GM12878 (cell line): ENCODE measurements at regions not wholly inside any gene's neighbourhood (a gene's known extent, or its start where the extent isn't known, plus 50 kb on each side); places are given as distances from the start of the nearest gene placed in this dataset.

ENCODE experiments used
- ATAC-seq: fragments of 200-7000 bp; cut with Tn5 transposase; 3 replicates; pipeline ENCODE4 v1.9.1; 2020; ENCODE audit warnings: mild to moderate bottlenecking, moderate library complexity
- BruUV-seq: library from RNA; stranded (reverse); fragments of 400-500 nt; replicated peaks from 2 replicates; lab custom pipeline; 2021; lab: Mats Ljungman, UMichigan
- CTCF ChIA-PET: fragments of 300-600 bp; sonication (Branson Sonifier 250); formaldehyde crosslinking; extraction: SDS; loops from one replicate; lab custom pipeline; 2021; ENCODE audit warnings: inconsistent platforms; lab: Yijun Ruan, JAX
- POLR2A ChIA-PET: fragments of 350-600 bp; formaldehyde crosslinking; extraction: SDS; loops from one replicate; lab custom pipeline; 2021; ENCODE audit warnings: inconsistent platforms; lab: Charles Lee
- RAD21 ChIA-PET: fragments of 300-600 bp; sonication (Branson Sonifier 250); formaldehyde crosslinking; loops from one replicate; lab custom pipeline; 2023; ENCODE audit warnings: antibody characterized with exemption; ENCODE audit not compliant: unreplicated experiment; lab: Charles Lee
- SMC1A ChIA-PET: fragments of 300-600 bp; sonication (Branson Sonifier 250); formaldehyde crosslinking; loops from one replicate; lab custom pipeline; 2023; ENCODE audit not compliant: unreplicated experiment, uncharacterized antibody; lab: Charles Lee
- DNase-seq: peaks from one replicate; pipeline ENCODE4 v3.0.0-alpha.2; 2011; ENCODE audit warnings: low read depth, low spot score
- FAIRE-seq: peaks from 3 replicates; lab custom pipeline; 2011; peaks lifted over from hg19 to GRCh38; lab: Jason Lieb, UNC
- H2AFZ ChIP-seq: 2 replicates; pipeline ENCODE4 v1.6.0; 2011; ENCODE audit warnings: low read depth, low read length, control low read depth; ENCODE audit not compliant: control insufficient read depth
- H3K27ac ChIP-seq: 2 replicates; pipeline ENCODE4 v1.5.1; 2011; ENCODE audit warnings: control low read depth; ENCODE audit not compliant: control insufficient read depth, insufficient read depth
- H3K27me3 ChIP-seq, 2 experiments: replicated peaks in 1 of 2; 2 replicates each; pipeline versions ENCODE4 v1.6.0 to v1.6.1; 2011; ENCODE audit warnings: low read length in 1 of 2; ENCODE audit not compliant: control insufficient read depth in 2 of 2, insufficient read depth in 2 of 2
- H3K36me3 ChIP-seq, 2 experiments: 2 replicates each; pipeline ENCODE4 v1.5.1; 2011; ENCODE audit warnings: low read length in 1 of 2; ENCODE audit not compliant: control insufficient read depth in 2 of 2, insufficient read depth in 2 of 2
- H3K4me1 ChIP-seq: 2 replicates; pipeline ENCODE4 v1.6.1; 2011; ENCODE audit warnings: mild to moderate bottlenecking, low read length, moderate library complexity, mixed read lengths; ENCODE audit not compliant: control insufficient read depth, insufficient read depth
- H3K4me2 ChIP-seq: 2 replicates; pipeline ENCODE4 v1.6.0; 2011; ENCODE audit warnings: control low read depth; ENCODE audit not compliant: control insufficient read depth, insufficient read depth
- H3K4me3 ChIP-seq: fragments of 200-600 bp; sonication (generic); 2 replicates; pipeline ENCODE4 v1.5.1; 2016
- H3K79me2 ChIP-seq: 2 replicates; pipeline ENCODE4 v1.6.0; 2011; ENCODE audit warnings: low read length; ENCODE audit not compliant: control insufficient read depth, insufficient read depth
- H3K9ac ChIP-seq: 2 replicates; pipeline ENCODE4 v1.8.0; 2011; ENCODE audit warnings: low read length, control low read depth, mixed read lengths; ENCODE audit not compliant: control insufficient read depth, insufficient read depth
- H3K9me3 ChIP-seq: replicated peaks from 3 replicates; pipeline ENCODE4 v1.5.1; 2011; ENCODE audit warnings: mild to moderate bottlenecking, low read length; ENCODE audit not compliant: control insufficient read depth, insufficient read depth
- H4K20me1 ChIP-seq: 2 replicates; pipeline ENCODE4 v1.6.0; 2011; ENCODE audit not compliant: control insufficient read depth, insufficient read depth
- BACH1 ChIP-seq: fragments of 450-650 bp; IDR thresholded peaks from 2 replicates; pipeline ENCODE4 v1.6.1; 2017; ENCODE audit warnings: mild to moderate bottlenecking, borderline replicate concordance
- CHD2 ChIP-seq: IDR thresholded peaks from 2 replicates; pipeline ENCODE4 v1.6.1; 2011; ENCODE audit warnings: low read depth, low read length, improper control_type of control experiment, borderline replicate concordance
- MAX ChIP-seq: IDR thresholded peaks from 2 replicates; pipeline ENCODE4 v1.6.1; 2012; ENCODE audit warnings: low read depth, low read length, improper control_type of control experiment
- MTA3 ChIP-seq: IDR thresholded peaks from 2 replicates; pipeline ENCODE4 v1.6.1; 2012; ENCODE audit warnings: low read length, inconsistent platforms, borderline replicate concordance
- NRF1 ChIP-seq: conservative IDR thresholded peaks from 2 replicates; pipeline ENCODE4 v1.6.1; 2011; ENCODE audit warnings: mild to moderate bottlenecking, low read depth, low read length, improper control_type of control experiment
- PAX8 ChIP-seq: fragments of 450-650 bp; IDR thresholded peaks from 2 replicates; pipeline ENCODE4 v1.6.1; 2017; ENCODE audit warnings: mild to moderate bottlenecking, moderate library complexity
- PML ChIP-seq: IDR thresholded peaks from 2 replicates; pipeline ENCODE4 v1.6.1; 2012; ENCODE audit warnings: low read length, inconsistent platforms
- POLR2AphosphoS2 ChIP-seq: IDR thresholded peaks from 2 replicates; pipeline ENCODE4 v1.6.1; 2011; ENCODE audit warnings: low read depth, mild to moderate bottlenecking, low read length, improper control_type of control experiment, moderate library complexity
- RELA ChIP-seq: fragments of 450-650 bp; IDR thresholded peaks from 2 replicates; pipeline ENCODE4 v1.8.0; 2014; ENCODE audit warnings: borderline replicate concordance; ENCODE audit not compliant: partially characterized antibody
- RUNX3 ChIP-seq: IDR thresholded peaks from 2 replicates; pipeline ENCODE4 v1.6.1; 2012; ENCODE audit warnings: low read length, inconsistent platforms
- STAT1 ChIP-seq: fragments of 450-650 bp; conservative IDR thresholded peaks from 2 replicates; pipeline ENCODE4 v1.6.1; 2014; ENCODE audit warnings: antibody characterized with exemption, mild to moderate bottlenecking
- TBL1XR1 ChIP-seq: IDR thresholded peaks from 2 replicates; pipeline ENCODE4 v1.6.1; 2012; ENCODE audit warnings: low read depth, low read length, improper control_type of control experiment
- ZBED1 ChIP-seq: IDR thresholded peaks from 2 replicates; pipeline ENCODE4 v1.6.1; 2016; ENCODE audit warnings: borderline replicate concordance
- ZBTB33 ChIP-seq: fragments of 450-650 bp; IDR thresholded peaks from 2 replicates; pipeline ENCODE4 v1.6.1; 2017; ENCODE audit warnings: mild to moderate bottlenecking
- ZNF24 ChIP-seq: fragments of 450-650 bp; IDR thresholded peaks from 2 replicates; pipeline ENCODE4 v1.6.1; 2017; ENCODE audit warnings: antibody characterized with exemption, mild to moderate bottlenecking
- WGBS: methylation state at CpG from one replicate; pipeline ENCODE4 v1.1.6; 2016; ENCODE audit warnings: low lambda C conversion rate; ENCODE audit not compliant: insufficient replicate concordance, insufficient coverage; ENCODE audit errors: missing lambda C conversion rate; 5-methylcytosine and 5-hydroxymethylcytosine counted together
- in situ Hi-C: fragments of 300-500 bp; cut with MboI; formaldehyde crosslinking; loops from 9 replicates; pipeline ENCODE4 v1.14.3; 2018; ENCODE audit warnings: mixed read lengths
- intact Hi-C: fragments of 100-400 bp; cut with micrococcal nuclease; formaldehyde crosslinking; loops from one replicate; pipeline ENCODE4 v1.14.2; 2022; ENCODE audit not compliant: unreplicated experiment
- TF ChIP-seq, protein P1 (sequence below): fragments of 450-650 bp; IDR thresholded peaks from 2 replicates; pipeline ENCODE4 v1.6.1; 2017; ENCODE audit warnings: antibody characterized with exemption, mild to moderate bottlenecking, moderate library complexity
- TF ChIP-seq, protein P2 (sequence below): IDR thresholded peaks from 2 replicates; pipeline ENCODE4 v1.6.1; 2012; ENCODE audit warnings: low read depth, low read length, improper control_type of control experiment

DNA sequence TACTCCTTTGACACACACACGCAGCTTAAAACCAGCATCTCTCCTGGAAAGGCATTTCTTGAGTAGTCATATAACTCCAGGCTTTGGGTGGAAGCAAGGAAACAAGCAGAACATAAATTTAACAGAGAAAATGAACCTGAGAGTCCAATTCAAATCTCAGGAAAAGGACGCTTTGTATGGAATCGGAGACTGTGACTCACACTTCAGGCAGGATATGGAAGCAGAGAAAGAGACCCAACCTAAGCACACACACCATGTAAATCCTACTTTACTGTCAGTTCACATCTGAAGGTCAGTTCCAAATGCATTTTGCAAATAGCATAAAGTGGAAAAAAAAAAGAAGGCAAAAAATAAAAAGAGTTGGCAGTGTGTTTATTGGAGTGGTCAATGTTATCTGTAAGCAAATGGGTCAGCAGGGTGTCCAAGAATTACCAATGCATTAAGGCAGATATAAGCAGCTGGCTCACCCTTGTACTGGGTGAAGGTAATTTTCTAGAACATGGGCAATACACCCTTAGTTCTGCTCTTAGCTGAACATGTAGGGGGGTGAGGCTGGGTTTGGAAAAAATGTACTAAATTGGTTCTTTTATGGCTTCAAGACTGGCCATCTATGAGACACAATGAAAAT is 283.7 kb upstream of the NT5E start:
- intact Hi-C loops, result no loop called here
- no peak for ATAC-seq

More for the DNA sequence above, 283.7 kb upstream of the NT5E start:
- 45% methylated on average over 3 of the region's 3 CpGs for WGBS
- ChIA-PET POLR2A (no interaction called here), CTCF (no interaction called here), RAD21 (no interaction called here), SMC1A (no interaction called here)
- H4K20me1 ChIP-seq, result no peaks in the 10 kb centered on the region
- H3K4me3 ChIP-seq, result no peak overlapping the region
- H3K79me2 ChIP-seq, result no peaks in the 10 kb centered on the region
- no peak for DNase-seq
- TF ChIP-seq, protein P1, sequence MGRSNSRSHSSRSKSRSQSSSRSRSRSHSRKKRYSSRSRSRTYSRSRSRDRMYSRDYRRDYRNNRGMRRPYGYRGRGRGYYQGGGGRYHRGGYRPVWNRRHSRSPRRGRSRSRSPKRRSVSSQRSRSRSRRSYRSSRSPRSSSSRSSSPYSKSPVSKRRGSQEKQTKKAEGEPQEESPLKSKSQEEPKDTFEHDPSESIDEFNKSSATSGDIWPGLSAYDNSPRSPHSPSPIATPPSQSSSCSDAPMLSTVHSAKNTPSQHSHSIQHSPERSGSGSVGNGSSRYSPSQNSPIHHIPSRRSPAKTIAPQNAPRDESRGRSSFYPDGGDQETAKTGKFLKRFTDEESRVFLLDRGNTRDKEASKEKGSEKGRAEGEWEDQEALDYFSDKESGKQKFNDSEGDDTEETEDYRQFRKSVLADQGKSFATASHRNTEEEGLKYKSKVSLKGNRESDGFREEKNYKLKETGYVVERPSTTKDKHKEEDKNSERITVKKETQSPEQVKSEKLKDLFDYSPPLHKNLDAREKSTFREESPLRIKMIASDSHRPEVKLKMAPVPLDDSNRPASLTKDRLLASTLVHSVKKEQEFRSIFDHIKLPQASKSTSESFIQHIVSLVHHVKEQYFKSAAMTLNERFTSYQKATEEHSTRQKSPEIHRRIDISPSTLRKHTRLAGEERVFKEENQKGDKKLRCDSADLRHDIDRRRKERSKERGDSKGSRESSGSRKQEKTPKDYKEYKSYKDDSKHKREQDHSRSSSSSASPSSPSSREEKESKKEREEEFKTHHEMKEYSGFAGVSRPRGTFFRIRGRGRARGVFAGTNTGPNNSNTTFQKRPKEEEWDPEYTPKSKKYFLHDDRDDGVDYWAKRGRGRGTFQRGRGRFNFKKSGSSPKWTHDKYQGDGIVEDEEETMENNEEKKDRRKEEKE, result no peak
- TF ChIP-seq NRF1, result no peak
- no peak for TF ChIP-seq BACH1
- TF ChIP-seq PAX8, result no peak
- no peak for TF ChIP-seq ZBED1
- no peak for TF ChIP-seq RELA
- TF ChIP-seq POLR2AphosphoS2, result no peak
- no peak for TF ChIP-seq CHD2
- TF ChIP-seq MTA3, result no peak
- TF ChIP-seq MAX, result no peak
- no peak for TF ChIP-seq STAT1
- TF ChIP-seq ZNF24, result no peak
- TF ChIP-seq, protein P2, sequence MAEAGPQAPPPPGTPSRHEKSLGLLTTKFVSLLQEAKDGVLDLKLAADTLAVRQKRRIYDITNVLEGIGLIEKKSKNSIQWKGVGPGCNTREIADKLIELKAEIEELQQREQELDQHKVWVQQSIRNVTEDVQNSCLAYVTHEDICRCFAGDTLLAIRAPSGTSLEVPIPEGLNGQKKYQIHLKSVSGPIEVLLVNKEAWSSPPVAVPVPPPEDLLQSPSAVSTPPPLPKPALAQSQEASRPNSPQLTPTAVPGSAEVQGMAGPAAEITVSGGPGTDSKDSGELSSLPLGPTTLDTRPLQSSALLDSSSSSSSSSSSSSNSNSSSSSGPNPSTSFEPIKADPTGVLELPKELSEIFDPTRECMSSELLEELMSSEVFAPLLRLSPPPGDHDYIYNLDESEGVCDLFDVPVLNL, result no peak
- no peak for TF ChIP-seq TBL1XR1
- no peak for TF ChIP-seq PML
- no peak for TF ChIP-seq RUNX3
- no peak for TF ChIP-seq ZBTB33
- no peaks in the 10 kb centered on the region for H3K36me3 ChIP-seq
- H3K27ac ChIP-seq, result no peak overlapping the region
- in situ Hi-C loops, result no loop called here
- no peaks in the 10 kb centered on the region for H3K4me1 ChIP-seq
- FAIRE-seq, result no peak
- BruUV-seq, result no TSS peak
- no peaks in the 10 kb centered on the region for H3K9me3 ChIP-seq
- H2AFZ ChIP-seq, result no peak overlapping the region
- no peak overlapping the region for H3K9ac ChIP-seq
- H3K27me3 ChIP-seq, result no peaks in the 10 kb centered on the region
- no peak overlapping the region for H3K4me2 ChIP-seq
